Osteocyte (in vitro differentiated cells): ENCODE measurements at regions not wholly inside any gene's neighbourhood (a gene's known extent, or its start where the extent isn't known, plus 50 kb on each side); places are given as distances from the start of the nearest gene placed in this dataset.

Source experiments
- DNase-seq: peaks from one replicate; pipeline ENCODE4 v3.0.0; 2021; ENCODE audit warnings: mixed read lengths; ENCODE audit not compliant: unreplicated experiment; ENCODE audit errors: extremely low spot score
- H3K27ac Mint-ChIP-seq: one replicate; pipeline ENCODE4 v1.8.0; 2021; ENCODE audit warnings: mild to moderate bottlenecking, mixed read lengths; ENCODE audit not compliant: unreplicated experiment
- H3K27me3 Mint-ChIP-seq: one replicate; pipeline ENCODE4 v1.8.0; 2021; ENCODE audit warnings: mixed read lengths; ENCODE audit not compliant: unreplicated experiment
- H3K36me3 Mint-ChIP-seq: one replicate; pipeline ENCODE4 v1.8.0; 2021; ENCODE audit warnings: mixed read lengths; ENCODE audit not compliant: unreplicated experiment
- H3K4me1 Mint-ChIP-seq: one replicate; pipeline ENCODE4 v1.8.0; 2021; ENCODE audit warnings: mixed read lengths; ENCODE audit not compliant: unreplicated experiment
- H3K4me3 Mint-ChIP-seq: one replicate; pipeline ENCODE4 v1.8.0; 2021; ENCODE audit warnings: mild to moderate bottlenecking, moderate library complexity, mixed read lengths; ENCODE audit not compliant: unreplicated experiment
- H3K9me3 Mint-ChIP-seq: one replicate; pipeline ENCODE4 v1.8.0; 2021; ENCODE audit warnings: mixed read lengths; ENCODE audit not compliant: unreplicated experiment
- TF ChIP-seq, protein P1 (sequence below): fragments of 200-600 bp; sonication (generic); IDR thresholded peaks from 2 replicates; pipeline ENCODE4 v1.5.0; 2021; ENCODE audit warnings: antibody characterized with exemption, mild to moderate bottlenecking, moderate library complexity

DNA sequence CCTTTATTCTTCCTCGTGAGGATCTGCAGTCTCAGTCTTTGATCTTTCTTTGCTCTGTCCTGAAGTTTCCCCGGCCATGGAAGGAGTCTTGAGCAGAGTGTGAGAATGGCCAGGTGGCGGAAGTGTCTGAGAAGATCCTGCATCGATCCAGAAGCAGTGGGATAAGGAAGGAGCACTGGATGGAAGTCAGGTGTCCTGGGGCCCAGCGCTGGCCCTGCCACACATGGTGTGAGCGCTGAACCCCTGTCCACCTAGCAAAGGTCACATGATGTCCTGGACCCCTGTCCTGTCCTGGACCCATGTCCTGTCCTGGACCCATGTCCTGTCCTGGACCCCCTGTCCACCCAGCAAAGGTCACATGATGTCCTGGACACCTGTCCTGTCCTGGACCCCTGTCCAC is 111.8 kb upstream of the MED13L start:
- Mint-ChIP-seq H3K27me3 (no peaks in the 10 kb centered on the region), H3K4me3 (no peak overlapping the region), H3K36me3 (no peaks in the 10 kb centered on the region), H3K27ac (peak overlapping the region; percentile 96), H3K9me3 (no peaks in the 10 kb centered on the region), H3K4me1 (peaks cover 67% of the 10 kb centered on the region)
- no peak for DNase-seq
- TF ChIP-seq, protein P1, sequence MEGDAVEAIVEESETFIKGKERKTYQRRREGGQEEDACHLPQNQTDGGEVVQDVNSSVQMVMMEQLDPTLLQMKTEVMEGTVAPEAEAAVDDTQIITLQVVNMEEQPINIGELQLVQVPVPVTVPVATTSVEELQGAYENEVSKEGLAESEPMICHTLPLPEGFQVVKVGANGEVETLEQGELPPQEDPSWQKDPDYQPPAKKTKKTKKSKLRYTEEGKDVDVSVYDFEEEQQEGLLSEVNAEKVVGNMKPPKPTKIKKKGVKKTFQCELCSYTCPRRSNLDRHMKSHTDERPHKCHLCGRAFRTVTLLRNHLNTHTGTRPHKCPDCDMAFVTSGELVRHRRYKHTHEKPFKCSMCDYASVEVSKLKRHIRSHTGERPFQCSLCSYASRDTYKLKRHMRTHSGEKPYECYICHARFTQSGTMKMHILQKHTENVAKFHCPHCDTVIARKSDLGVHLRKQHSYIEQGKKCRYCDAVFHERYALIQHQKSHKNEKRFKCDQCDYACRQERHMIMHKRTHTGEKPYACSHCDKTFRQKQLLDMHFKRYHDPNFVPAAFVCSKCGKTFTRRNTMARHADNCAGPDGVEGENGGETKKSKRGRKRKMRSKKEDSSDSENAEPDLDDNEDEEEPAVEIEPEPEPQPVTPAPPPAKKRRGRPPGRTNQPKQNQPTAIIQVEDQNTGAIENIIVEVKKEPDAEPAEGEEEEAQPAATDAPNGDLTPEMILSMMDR, result no peak

DNA sequence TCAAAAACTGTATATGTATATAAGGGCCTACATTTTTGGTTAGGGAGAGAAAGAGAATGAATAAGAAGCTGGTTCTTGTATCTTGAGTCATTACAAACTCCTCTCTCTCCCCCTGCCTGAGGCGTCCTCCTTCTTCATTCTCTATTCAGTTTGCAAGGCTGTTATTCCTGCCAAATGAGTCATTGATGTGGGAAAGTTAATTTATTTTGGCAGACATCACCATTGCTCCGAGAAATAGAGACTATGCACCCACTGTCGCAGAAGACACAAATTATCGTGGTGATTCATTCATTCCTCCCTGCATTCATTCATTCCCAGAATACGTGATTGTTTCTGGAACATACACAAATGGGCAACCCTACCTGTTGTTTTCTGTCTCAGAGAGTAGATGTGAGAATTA is 112.5 kb upstream of the MED13L start:
- Mint-ChIP-seq H3K4me3 (no peak overlapping the region), H3K4me1 (peaks cover 68% of the 10 kb centered on the region)
- DNase-seq, result no peak

DNA sequence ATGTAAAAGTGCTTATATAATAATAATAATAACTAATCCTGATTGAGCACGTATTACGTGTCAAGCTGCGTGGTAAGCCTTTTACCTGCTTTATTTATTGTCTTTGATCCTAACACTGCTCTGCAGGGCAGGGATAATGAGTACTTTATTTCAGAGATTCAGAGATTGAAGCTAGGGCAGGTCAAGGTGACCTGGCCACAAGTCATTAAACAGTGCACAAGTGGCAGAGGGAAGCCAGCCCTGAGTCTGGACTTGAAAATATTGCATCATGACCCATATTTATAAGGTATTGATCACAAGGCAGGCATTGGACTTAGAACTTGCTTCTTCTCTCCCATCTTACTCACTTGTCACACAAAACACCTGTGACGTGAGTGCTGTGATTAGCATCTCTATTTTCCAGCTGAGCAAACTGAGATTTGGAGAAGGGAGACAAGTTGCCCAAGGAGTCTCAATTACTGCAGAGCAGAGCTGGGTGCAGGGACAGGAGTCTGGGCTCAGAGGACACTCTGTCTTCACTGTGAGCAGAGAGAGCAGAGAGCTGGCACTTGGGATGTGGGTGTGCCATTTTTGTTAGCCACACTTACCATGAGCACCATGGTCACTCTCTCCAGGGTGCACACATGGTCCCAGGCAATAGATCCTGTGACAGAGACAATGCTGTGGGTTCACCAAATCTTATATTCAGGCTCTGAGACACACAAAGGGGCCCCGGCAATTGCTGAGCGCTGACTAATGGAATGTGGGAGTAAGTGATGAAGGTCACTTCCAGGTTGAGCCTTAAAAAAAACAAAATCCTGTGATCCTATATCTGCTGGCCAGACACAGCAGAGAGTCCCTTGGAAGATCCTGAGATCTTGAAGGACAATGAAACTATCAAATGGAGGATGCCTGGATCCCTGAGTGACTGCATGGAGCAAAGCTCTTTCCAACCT is 113.2 kb upstream of the MED13L start:
- H3K27ac Mint-ChIP-seq, result peak overlapping the region; percentile 96
- TF ChIP-seq, protein P1, result no peak
- H3K36me3 Mint-ChIP-seq, result no peaks in the 10 kb centered on the region
- no peaks in the 10 kb centered on the region for H3K27me3 Mint-ChIP-seq
- DNase-seq, result no peak
- no peak overlapping the region for H3K4me3 Mint-ChIP-seq
- peaks cover 67% of the 10 kb centered on the region for H3K4me1 Mint-ChIP-seq
- H3K9me3 Mint-ChIP-seq, result no peaks in the 10 kb centered on the region

More for the DNA sequence above, 112.5 kb upstream of the MED13L start:
- Mint-ChIP-seq H3K27ac (peak overlapping the region; percentile 96), H3K27me3 (no peaks in the 10 kb centered on the region), H3K9me3 (no peaks in the 10 kb centered on the region), H3K36me3 (no peaks in the 10 kb centered on the region)
- TF ChIP-seq, protein P1, result no peak

DNA sequence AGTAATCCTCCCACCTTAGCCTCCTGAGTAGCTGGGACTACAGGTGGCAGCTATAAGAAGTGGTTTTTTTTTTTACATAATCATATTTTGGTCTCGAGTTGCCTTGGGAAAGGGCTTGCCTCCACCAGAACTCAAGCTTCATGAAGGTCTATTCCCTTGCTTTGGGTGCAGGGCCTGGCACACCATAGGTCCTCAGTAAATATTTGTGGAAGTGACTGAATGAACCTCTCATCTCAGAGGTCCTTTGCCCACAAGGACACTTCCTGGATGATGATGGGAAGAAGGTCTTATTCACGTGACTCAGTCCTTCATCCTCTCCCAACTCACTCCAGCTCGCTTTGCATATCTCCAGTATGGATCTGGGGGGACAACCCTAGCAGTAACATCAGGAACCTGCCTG is 114.0 kb upstream of the MED13L start:
- TF ChIP-seq, protein P1, result no peak
- H3K4me3 Mint-ChIP-seq, result no peak overlapping the region
- peak overlapping the region; percentile 82 for H3K27ac Mint-ChIP-seq
- H3K9me3 Mint-ChIP-seq, result no peaks in the 10 kb centered on the region
- no peak for DNase-seq
- H3K4me1 Mint-ChIP-seq, result peaks cover 66% of the 10 kb centered on the region
- H3K27me3 Mint-ChIP-seq, result no peaks in the 10 kb centered on the region
- H3K36me3 Mint-ChIP-seq, result no peaks in the 10 kb centered on the region

DNA sequence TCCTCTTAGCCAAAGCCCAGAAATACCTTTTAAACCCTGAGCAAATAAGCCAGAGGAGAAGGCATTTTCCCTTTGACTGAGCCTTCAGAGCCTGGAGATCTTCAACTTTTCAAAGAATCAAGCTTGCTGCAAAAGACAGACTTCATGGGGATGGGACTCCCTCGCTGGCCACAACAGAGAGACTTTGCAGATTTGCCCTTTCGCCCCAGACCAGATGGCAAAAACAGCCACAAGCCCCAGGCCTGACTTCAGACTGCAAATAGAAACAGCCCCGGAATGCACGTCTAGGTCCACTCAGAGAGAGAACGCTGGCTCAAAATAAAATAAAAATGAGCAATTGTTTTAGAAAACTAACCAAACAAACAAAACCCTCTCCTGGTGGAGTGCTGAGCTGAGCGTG is 114.6 kb upstream of the MED13L start:
- H3K36me3 Mint-ChIP-seq, result no peaks in the 10 kb centered on the region
- H3K9me3 Mint-ChIP-seq, result no peaks in the 10 kb centered on the region
- TF ChIP-seq, protein P1, result no peak
- peaks cover 66% of the 10 kb centered on the region for H3K4me1 Mint-ChIP-seq
- peak overlapping the region; percentile 82 for H3K27ac Mint-ChIP-seq
- no peaks in the 10 kb centered on the region for H3K27me3 Mint-ChIP-seq
- no peak for DNase-seq
- no peak overlapping the region for H3K4me3 Mint-ChIP-seq
